H1 (cell line): ENCODE measurements at regions not wholly inside any gene's neighbourhood (a gene's known extent, or its start where the extent isn't known, plus 50 kb on each side); places are given as distances from the start of the nearest gene placed in this dataset.

Experiments used
- CTCF ChIA-PET: fragments of 300-600 bp; sonication (Branson Sonifier 250); formaldehyde crosslinking; loops from one replicate; lab custom pipeline; 2021; ENCODE audit not compliant: partially characterized antibody; lab: Charles Lee
- POLR2A ChIA-PET: fragments of 300-600 bp; sonication (Branson Sonifier 250); formaldehyde crosslinking; loops from one replicate; lab custom pipeline; 2021; ENCODE audit warnings: inconsistent platforms; ENCODE audit not compliant: partially characterized antibody; lab: Charles Lee
- DNase-seq, 2 experiments: peaks; one replicate each; pipeline versions ENCODE4 v3.0.0 to v3.0.0-alpha.2; 2010 to 2022; ENCODE audit warnings: low spot score in 2 of 2, low read depth in 1 of 2, mixed read lengths in 1 of 2
- FAIRE-seq: peaks from 2 replicates; lab custom pipeline; 2011; peaks lifted over from hg19 to GRCh38; lab: Jason Lieb, UNC
- H2AFZ ChIP-seq: 2 replicates; pipeline ENCODE4 v1.8.1; 2012; ENCODE audit warnings: low read length, inconsistent platforms
- H2AK5ac ChIP-seq: 2 replicates; pipeline ENCODE4 v1.6.1; 2013; ENCODE audit warnings: low read depth, low read length
- H2BK120ac ChIP-seq: replicated peaks from 2 replicates; pipeline ENCODE3; 2013; ENCODE audit warnings: low read depth, low read length, inconsistent platforms
- H2BK12ac ChIP-seq: 2 replicates; pipeline ENCODE4 v1.6.1; 2013; ENCODE audit warnings: low read depth, low read length
- H2BK15ac ChIP-seq: 2 replicates; pipeline ENCODE4 v1.6.1; 2013; ENCODE audit warnings: low read length
- H2BK20ac ChIP-seq: 2 replicates; pipeline ENCODE4 v1.6.1; 2013; ENCODE audit warnings: low read length
- H2BK5ac ChIP-seq: 2 replicates; pipeline ENCODE4 v1.6.1; 2013; ENCODE audit warnings: low read depth, low read length
- H3K14ac ChIP-seq: 2 replicates; pipeline ENCODE4 v1.6.1; 2013; ENCODE audit warnings: inconsistent platforms; ENCODE audit not compliant: insufficient read length
- H3K18ac ChIP-seq: 2 replicates; pipeline ENCODE4 v1.6.1; 2013; ENCODE audit warnings: low read length; ENCODE audit errors: extremely low read depth
- H3K23ac ChIP-seq: 2 replicates; pipeline ENCODE4 v1.6.1; 2013; ENCODE audit warnings: inconsistent platforms; ENCODE audit not compliant: insufficient read length
- H3K23me2 ChIP-seq: 2 replicates; pipeline ENCODE4 v1.6.1; 2013; ENCODE audit warnings: low read depth, low read length
- H3K27ac ChIP-seq: 2 replicates; pipeline ENCODE4 v1.6.1; 2011; ENCODE audit warnings: low read depth, low read length, inconsistent platforms
- H3K27me3 ChIP-seq, 4 experiments: replicated peaks in 1 of 4; 1 replicate in 1 of 4; 2 replicates in 3 of 4; pipeline versions ENCODE4 v1.6.1 to v1.8.1; 2011 to 2013; ENCODE audit warnings: low read length in 3 of 4, mild to moderate bottlenecking in 3 of 4, inconsistent platforms in 2 of 4, mixed read lengths in 2 of 4, moderate library complexity in 1 of 4; ENCODE audit not compliant: control insufficient read depth in 3 of 4, insufficient read depth in 3 of 4; ENCODE audit errors: extremely low read depth in 1 of 4
- H3K36me3 ChIP-seq, 4 experiments: 2 replicates each; pipeline versions ENCODE4 v1.6.1 to v1.8.1; 2011 to 2013; ENCODE audit warnings: mild to moderate bottlenecking in 4 of 4, low read length in 3 of 4, moderate library complexity in 2 of 4, control low read depth in 1 of 4, inconsistent platforms in 1 of 4; ENCODE audit not compliant: insufficient read depth in 4 of 4, control insufficient read depth in 2 of 4
- H3K4ac ChIP-seq: replicated peaks from 2 replicates; pipeline ENCODE3; 2013; ENCODE audit warnings: low read length, low read depth, mixed read lengths, inconsistent platforms; ENCODE audit not compliant: insufficient read length
- H3K4me1 ChIP-seq, 4 experiments: replicated peaks in 1 of 4; 1 replicate in 1 of 4; 2 replicates in 3 of 4; pipeline versions ENCODE4 v1.6.1 to v1.8.1; 2011 to 2013; ENCODE audit warnings: low read length in 3 of 4, inconsistent platforms in 2 of 4, mixed read lengths in 1 of 4; ENCODE audit not compliant: insufficient read depth in 4 of 4, control insufficient read depth in 3 of 4
- H3K4me2 ChIP-seq, 2 experiments: 2 replicates each; pipeline versions ENCODE4 v1.6.1 to v1.8.1; 2011 to 2013; ENCODE audit warnings: low read depth in 2 of 2, low read length in 2 of 2, control low read depth in 1 of 2, inconsistent platforms in 1 of 2, mild to moderate bottlenecking in 1 of 2; ENCODE audit not compliant: insufficient read depth in 1 of 2
- H3K4me3 ChIP-seq, 4 experiments: fragments of 200-600, 300-600 bp in 1 of 4; sonication (generic), shearing (Covaris generic), sonication (Bioruptor Twin) in 1 of 4; 2 replicates each; pipeline versions ENCODE4 v1.5.1 to v1.8.1; 2011 to 2016; ENCODE audit warnings: low read length in 4 of 4, low read depth in 3 of 4, control low read depth in 2 of 4, inconsistent platforms in 2 of 4, mild to moderate bottlenecking in 2 of 4, mixed read lengths in 1 of 4, moderate library complexity in 1 of 4; ENCODE audit not compliant: insufficient read depth in 2 of 4; ENCODE audit errors: extremely low read depth in 1 of 4
- H3K56ac ChIP-seq: replicated peaks from 2 replicates; pipeline ENCODE3; 2013; ENCODE audit warnings: low read depth, mild to moderate bottlenecking, mixed read lengths, low read length, inconsistent platforms; ENCODE audit not compliant: insufficient read length
- H3K79me1 ChIP-seq: 2 replicates; pipeline ENCODE4 v1.6.1; 2013; ENCODE audit warnings: low read depth, low read length, control low read depth
- H3K79me2 ChIP-seq, 2 experiments: 2 replicates each; pipeline versions ENCODE4 v1.6.1 to v1.8.1; 2012 to 2013; ENCODE audit warnings: low read length in 2 of 2, mild to moderate bottlenecking in 2 of 2, inconsistent platforms in 1 of 2; ENCODE audit not compliant: insufficient read depth in 2 of 2, control insufficient read depth in 1 of 2
- H3K9ac ChIP-seq, 4 experiments: replicated peaks in 1 of 4; 1 replicate in 1 of 4; 2 replicates in 3 of 4; pipeline versions ENCODE4 v1.6.1 to v1.8.1; 2011 to 2013; ENCODE audit warnings: low read depth in 3 of 4, low read length in 3 of 4, control low read depth in 2 of 4, mild to moderate bottlenecking in 2 of 4, moderate library complexity in 2 of 4, inconsistent platforms in 1 of 4; ENCODE audit errors: extremely low read depth in 1 of 4
- H3K9me3 ChIP-seq, 2 experiments: 2 replicates each; pipeline versions ENCODE4 v1.6.1 to v1.8.1; 2012 to 2013; ENCODE audit warnings: mild to moderate bottlenecking in 2 of 2, moderate library complexity in 2 of 2, control low read depth in 1 of 2, inconsistent platforms in 1 of 2, low read depth in 1 of 2, low read length in 1 of 2, mixed read lengths in 1 of 2; ENCODE audit not compliant: insufficient read depth in 2 of 2
- H4K20me1 ChIP-seq, 2 experiments: replicated peaks in 1 of 2; 2 replicates each; pipeline versions ENCODE3 to v1.8.1; 2011 to 2013; ENCODE audit warnings: inconsistent platforms in 2 of 2, low read length in 2 of 2, mild to moderate bottlenecking in 1 of 2; ENCODE audit not compliant: insufficient read depth in 2 of 2, control insufficient read depth in 1 of 2
- H4K5ac ChIP-seq: 2 replicates; pipeline ENCODE4 v1.6.1; 2013; ENCODE audit warnings: low read length, low read depth, mixed read lengths, inconsistent platforms; ENCODE audit not compliant: insufficient read length
- H4K8ac ChIP-seq: 2 replicates; pipeline ENCODE4 v1.8.0; 2013; ENCODE audit warnings: mild to moderate bottlenecking, moderate library complexity, low read length, inconsistent platforms; ENCODE audit not compliant: insufficient read depth; ENCODE audit errors: extremely low read depth
- H4K91ac ChIP-seq: replicated peaks from 2 replicates; pipeline ENCODE3; 2013; ENCODE audit warnings: low read length, mixed read lengths, inconsistent platforms; ENCODE audit not compliant: insufficient read length
- ASH2L ChIP-seq: fragments of 200-600, 300-600 bp; sonication (generic); IDR thresholded peaks from one replicate; pipeline ENCODE4 v1.7.1; 2017; ENCODE audit warnings: low read length
- ATF2 ChIP-seq: IDR thresholded peaks from 2 replicates; pipeline ENCODE4 v1.6.1; 2012; ENCODE audit warnings: low read length, inconsistent platforms
- ATF3 ChIP-seq: IDR thresholded peaks from 2 replicates; pipeline ENCODE4 v1.6.1; 2011; ENCODE audit warnings: low read depth, mild to moderate bottlenecking, low read length; ENCODE audit not compliant: insufficient read depth
- CEBPB ChIP-seq: IDR thresholded peaks from 2 replicates; pipeline ENCODE4 v1.6.1; 2012; ENCODE audit warnings: low read depth, low read length
- CHD1 ChIP-seq: IDR thresholded peaks from 2 replicates; pipeline ENCODE4 v1.6.1; 2012; ENCODE audit warnings: low read depth, low read length, improper control_type of control experiment
- CREB1 ChIP-seq: IDR thresholded peaks from 2 replicates; pipeline ENCODE4 v1.6.1; 2012; ENCODE audit warnings: inconsistent platforms
- EZH2 ChIP-seq: fragments of 200-600 bp; sonication (generic); IDR thresholded peaks from 2 replicates; pipeline ENCODE4 v1.7.1; 2012; ENCODE audit warnings: low read depth, mild to moderate bottlenecking, moderate library complexity, low read length, inconsistent platforms; ENCODE audit not compliant: severe bottlenecking
- JUND ChIP-seq: IDR thresholded peaks from 2 replicates; pipeline ENCODE4 v1.6.1; 2011; ENCODE audit warnings: mild to moderate bottlenecking, improper control_type of control experiment, low read length
- SIN3A ChIP-seq, 2 experiments: IDR thresholded peaks in 1 of 2; conservative IDR thresholded peaks in 1 of 2; 2 replicates each; pipeline ENCODE4 v1.6.1; 2011 to 2012; ENCODE audit warnings: low read length in 2 of 2, improper control_type of control experiment in 1 of 2, low read depth in 1 of 2, mild to moderate bottlenecking in 1 of 2
- SP2 ChIP-seq: IDR thresholded peaks from 2 replicates; pipeline ENCODE4 v1.6.1; 2012; ENCODE audit warnings: mild to moderate bottlenecking, low read length, inconsistent platforms
- SUZ12 ChIP-seq: fragments of 200-600 bp; sonication (generic); IDR thresholded peaks from 2 replicates; pipeline ENCODE4 v1.6.1; 2012; ENCODE audit warnings: mild to moderate bottlenecking, inconsistent platforms, low read length, moderate library complexity, mixed read lengths
- TCF12 ChIP-seq: IDR thresholded peaks from 2 replicates; pipeline ENCODE4 v1.6.1; 2011; ENCODE audit warnings: low read depth, mild to moderate bottlenecking, low read length
- WGBS, 2 experiments: shearing (Covaris generic) in 1 of 2; methylation state at CpG; one replicate each; pipeline versions ENCODE4 v1.1.6 to v1.1.7; 2013 to 2015; ENCODE audit warnings: low lambda C conversion rate in 2 of 2, mixed read lengths in 2 of 2, inconsistent platforms in 1 of 2, low coverage in 1 of 2, missing lambda C conversion rate in 1 of 2; ENCODE audit not compliant: insufficient replicate concordance in 2 of 2, insufficient coverage in 1 of 2, insufficient read length in 1 of 2; ENCODE audit errors: extremely low coverage in 1 of 2, missing lambda C conversion rate in 1 of 2; 5-methylcytosine and 5-hydroxymethylcytosine counted together

- Histone ChIP-seq H3K18ac (no peak overlapping the region), H4K20me1 (no peaks in the 10 kb centered on the region), H3K27ac (no peak overlapping the region), H3K56ac (no peak overlapping the region), H2AK5ac (no peak overlapping the region), H2AFZ (no peak overlapping the region), H3K79me2 (no peaks in the 10 kb centered on the region), H3K9me3 (no peaks in the 10 kb centered on the region), H3K9ac (no peak overlapping the region), H3K79me1 (no peaks in the 10 kb centered on the region), H3K4me3 (no peak overlapping the region), H3K4ac (no peak overlapping the region), H2BK120ac (no peak overlapping the region), H2BK20ac (no peak overlapping the region), H4K8ac (no peak overlapping the region), H2BK15ac (no peak overlapping the region), H2BK12ac (no peak overlapping the region), H2BK5ac (no peak overlapping the region), H3K4me2 (no peak overlapping the region), H3K27me3 (no peaks in the 10 kb centered on the region), H3K23ac (no peak overlapping the region), H4K5ac (no peak overlapping the region), H3K14ac (no peak overlapping the region), H4K91ac (no peak overlapping the region), H3K23me2 (no peaks in the 10 kb centered on the region), H3K36me3 (no peaks in the 10 kb centered on the region), H3K4me1 (no peaks in the 10 kb centered on the region)
- ChIA-PET CTCF (interaction anchor here (0.8 to 0.9 kb wide), 2 partner anchors 11 to 139 kb away, joined by 3 to 4 read pairs; no protein-coding TSS in a partner anchor), POLR2A (interaction anchor here (0.6 kb wide), 1 partner anchor 65 kb away, joined by 3 read pairs; no protein-coding TSS in a partner anchor)
- FAIRE-seq (no peak), DNase-seq (no peak)
- 93% methylated on average over 4 of the region's 4 CpGs; no CpG with 5 or more reads in 1 of the 2 experiments for WGBS, 2 experiments
- TF ChIP-seq ASH2L (no peak), ATF2 (no peak), CEBPB (no peak), JUND (no peak), SIN3A (conservative IDR thresholded peaks at IDR 0.05 in 1 of 2, IDR thresholded peaks at IDR 0.05 in 1 of 2; ENCODE audit: low read depth in 1 of 2, low read length in 2 of 2) (no peak), EZH2 (no peak), SP2 (no peak), CHD1 (no peak), SUZ12 (no peak), ATF3 (no peak), CREB1 (no peak), TCF12 (no peak)
These were observed 148.5 kb upstream of the ATXN1 start for GRCh38 chr6:16909658-16910360.
